Calu3 (cell line): ENCODE measurements at regions not wholly inside any gene's neighbourhood (a gene's known extent, or its start where the extent isn't known, plus 50 kb on each side); places are given as distances from the start of the nearest gene placed in this dataset.
"Not testable (repeated sequence)": the region's sequence is repeated elsewhere in the genome, so short reads cannot be mapped to it uniquely, and the experiment has no call there.

Experiments
- BruUV-seq: library from RNA; stranded (reverse); fragments of 400-500 nt; replicated peaks from 2 replicates; lab custom pipeline; 2021; lab: Mats Ljungman, UMichigan
- CTCF ChIA-PET: fragments of 300-600 bp; sonication (Branson Sonifier 250); formaldehyde crosslinking; loops from one replicate; lab custom pipeline; 2022; ENCODE audit warnings: antibody characterized with exemption; lab: Charles Lee
- DNase-seq: peaks from one replicate; pipeline ENCODE4 v3.0.0; 2022
- H3K27ac Mint-ChIP-seq: one replicate; pipeline ENCODE4 v1.8.0; 2022; ENCODE audit warnings: mixed read lengths; ENCODE audit not compliant: unreplicated experiment
- H3K27me3 Mint-ChIP-seq: one replicate; pipeline ENCODE4 v1.8.0; 2022; ENCODE audit warnings: mixed read lengths; ENCODE audit not compliant: unreplicated experiment
- H3K36me3 Mint-ChIP-seq: one replicate; pipeline ENCODE4 v1.8.0; 2022; ENCODE audit warnings: mild to moderate bottlenecking, moderate library complexity, mixed read lengths; ENCODE audit not compliant: insufficient read depth, unreplicated experiment
- H3K4me1 Mint-ChIP-seq: one replicate; pipeline ENCODE4 v1.8.0; 2022; ENCODE audit warnings: mild to moderate bottlenecking, low read depth, mixed read lengths; ENCODE audit not compliant: unreplicated experiment
- H3K4me3 Mint-ChIP-seq: one replicate; pipeline ENCODE4 v1.8.0; 2022; ENCODE audit warnings: mild to moderate bottlenecking, low read depth, moderate library complexity, mixed read lengths; ENCODE audit not compliant: unreplicated experiment
- H3K9me3 Mint-ChIP-seq: one replicate; pipeline ENCODE4 v1.8.0; 2022; ENCODE audit warnings: low read depth, mixed read lengths; ENCODE audit not compliant: unreplicated experiment
- intact Hi-C: fragments of 100-400 bp; cut with micrococcal nuclease; formaldehyde crosslinking; loops from one replicate; pipeline ENCODE4 v1.10.0; 2022; ENCODE audit not compliant: unreplicated experiment
- TF ChIP-seq, protein P1 (sequence below): fragments of 200-600 bp; IDR thresholded peaks from one replicate; pipeline ENCODE4 v1.8.0; 2022; ENCODE audit warnings: antibody characterized with exemption; ENCODE audit not compliant: unreplicated experiment

DNA sequence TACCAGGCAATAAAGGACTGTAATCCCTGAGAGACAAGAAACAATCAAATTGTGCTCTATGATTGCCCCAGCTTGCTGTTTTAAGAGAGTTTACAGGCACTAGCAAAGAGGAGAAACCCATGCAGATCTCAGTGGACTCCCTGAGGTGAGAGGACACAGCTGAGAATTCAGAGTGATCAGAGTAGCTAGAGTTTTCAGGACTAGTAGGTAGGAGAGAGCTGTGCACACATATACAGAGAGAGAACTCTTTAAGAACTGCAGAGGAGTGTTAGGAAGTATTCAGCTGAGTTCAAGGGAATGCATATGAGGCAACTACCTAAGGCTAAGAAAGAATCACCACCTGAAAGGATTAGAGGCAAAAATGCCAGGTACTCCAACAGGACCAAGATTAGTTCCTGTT lies 904.8 kb downstream of the CDH8 start:
- H3K4me3 Mint-ChIP-seq, result no peak overlapping the region
- no TSS peak for BruUV-seq
- DNase-seq, result no peak
- H3K4me1 Mint-ChIP-seq, result no peaks in the 10 kb centered on the region
- intact Hi-C loops, result no loop called here
- no peak overlapping the region for H3K27ac Mint-ChIP-seq
- TF ChIP-seq, protein P1, sequence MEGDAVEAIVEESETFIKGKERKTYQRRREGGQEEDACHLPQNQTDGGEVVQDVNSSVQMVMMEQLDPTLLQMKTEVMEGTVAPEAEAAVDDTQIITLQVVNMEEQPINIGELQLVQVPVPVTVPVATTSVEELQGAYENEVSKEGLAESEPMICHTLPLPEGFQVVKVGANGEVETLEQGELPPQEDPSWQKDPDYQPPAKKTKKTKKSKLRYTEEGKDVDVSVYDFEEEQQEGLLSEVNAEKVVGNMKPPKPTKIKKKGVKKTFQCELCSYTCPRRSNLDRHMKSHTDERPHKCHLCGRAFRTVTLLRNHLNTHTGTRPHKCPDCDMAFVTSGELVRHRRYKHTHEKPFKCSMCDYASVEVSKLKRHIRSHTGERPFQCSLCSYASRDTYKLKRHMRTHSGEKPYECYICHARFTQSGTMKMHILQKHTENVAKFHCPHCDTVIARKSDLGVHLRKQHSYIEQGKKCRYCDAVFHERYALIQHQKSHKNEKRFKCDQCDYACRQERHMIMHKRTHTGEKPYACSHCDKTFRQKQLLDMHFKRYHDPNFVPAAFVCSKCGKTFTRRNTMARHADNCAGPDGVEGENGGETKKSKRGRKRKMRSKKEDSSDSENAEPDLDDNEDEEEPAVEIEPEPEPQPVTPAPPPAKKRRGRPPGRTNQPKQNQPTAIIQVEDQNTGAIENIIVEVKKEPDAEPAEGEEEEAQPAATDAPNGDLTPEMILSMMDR, result no peak
- H3K9me3 Mint-ChIP-seq, result peaks cover 16% of the 10 kb centered on the region
- CTCF ChIA-PET, result no interaction called here
- H3K27me3 Mint-ChIP-seq, result no peaks in the 10 kb centered on the region
- H3K36me3 Mint-ChIP-seq, result no peaks in the 10 kb centered on the region

DNA sequence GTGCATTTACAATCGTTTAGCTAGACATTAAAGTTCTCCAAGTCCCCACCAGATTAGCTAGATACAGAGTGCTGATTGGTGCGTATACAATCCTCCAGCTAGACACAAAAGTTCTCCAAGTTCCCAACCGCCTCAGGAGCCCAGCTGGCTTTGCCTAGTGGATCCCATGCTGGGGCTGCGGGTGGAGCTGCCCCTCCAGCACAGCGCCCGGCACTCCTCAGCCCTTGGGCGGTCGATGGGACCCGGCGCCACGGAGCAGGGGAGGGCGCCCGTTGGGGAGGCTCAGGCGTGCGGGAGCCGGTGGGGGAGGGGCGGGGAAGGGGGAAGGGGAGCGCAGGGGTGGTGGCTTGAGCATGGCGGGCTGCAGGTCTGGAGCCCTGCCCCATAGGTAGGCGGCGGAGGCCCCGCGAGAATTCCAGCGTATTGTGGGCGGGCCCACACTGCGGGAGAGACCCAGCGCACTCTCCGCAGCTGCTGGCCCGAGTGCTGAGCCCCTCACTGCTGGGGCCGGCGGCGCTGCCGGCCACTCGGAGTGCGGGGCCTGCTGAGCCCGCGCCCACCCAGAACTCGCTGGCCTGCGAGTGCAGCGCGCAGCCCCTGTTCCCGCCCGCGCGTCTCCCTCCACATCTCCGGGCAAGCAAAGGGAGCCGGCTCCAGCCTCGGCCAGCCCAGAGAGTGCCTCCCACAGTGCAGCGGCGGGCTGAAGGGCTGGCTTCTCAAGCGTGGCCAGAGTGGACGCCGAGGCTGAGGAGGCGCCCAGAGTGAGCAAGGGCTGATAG lies 907.5 kb downstream of the CDH8 start:
- Mint-ChIP-seq H3K9me3 (peaks cover 18% of the 10 kb centered on the region), H3K4me1 (no peaks in the 10 kb centered on the region), H3K36me3 (no peaks in the 10 kb centered on the region), H3K4me3 (no peak overlapping the region), H3K27ac (no peak overlapping the region), H3K27me3 (no peaks in the 10 kb centered on the region)
- BruUV-seq, result no TSS peak
- CTCF ChIA-PET, result no interaction called here
- intact Hi-C loops, result no loop called here
- no peak for DNase-seq
- TF ChIP-seq, protein P1, result no peak

DNA sequence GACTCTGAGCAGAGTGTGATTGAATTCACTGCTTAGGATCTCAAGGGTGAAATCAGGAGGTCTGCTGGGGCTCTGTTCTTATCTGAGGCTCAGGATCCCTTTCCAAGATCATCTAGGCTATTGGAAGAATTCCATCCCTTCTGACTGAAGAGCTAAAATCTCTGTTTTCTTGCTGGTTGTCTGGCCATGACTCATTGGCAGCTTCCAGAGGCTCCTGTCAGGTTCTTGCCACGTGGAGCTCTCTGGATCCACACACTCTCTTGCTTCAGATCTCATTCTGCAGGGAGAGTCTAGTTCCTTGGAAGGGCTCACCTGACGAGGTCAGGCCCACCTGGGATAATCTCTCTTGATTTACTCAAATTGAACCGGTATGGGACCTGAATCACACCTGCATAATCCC lies 930.7 kb downstream of the CDH8 start:
- Mint-ChIP-seq H3K27ac (no peak overlapping the region), H3K27me3 (no peaks in the 10 kb centered on the region), H3K36me3 (no peaks in the 10 kb centered on the region), H3K9me3 (peaks cover 6% of the 10 kb centered on the region), H3K4me3 (no peak overlapping the region), H3K4me1 (no peaks in the 10 kb centered on the region)
- TF ChIP-seq, protein P1, result no peak
- no TSS peak for BruUV-seq
- DNase-seq, result no peak
- CTCF ChIA-PET, result no interaction called here
- intact Hi-C loops, result no loop called here

DNA sequence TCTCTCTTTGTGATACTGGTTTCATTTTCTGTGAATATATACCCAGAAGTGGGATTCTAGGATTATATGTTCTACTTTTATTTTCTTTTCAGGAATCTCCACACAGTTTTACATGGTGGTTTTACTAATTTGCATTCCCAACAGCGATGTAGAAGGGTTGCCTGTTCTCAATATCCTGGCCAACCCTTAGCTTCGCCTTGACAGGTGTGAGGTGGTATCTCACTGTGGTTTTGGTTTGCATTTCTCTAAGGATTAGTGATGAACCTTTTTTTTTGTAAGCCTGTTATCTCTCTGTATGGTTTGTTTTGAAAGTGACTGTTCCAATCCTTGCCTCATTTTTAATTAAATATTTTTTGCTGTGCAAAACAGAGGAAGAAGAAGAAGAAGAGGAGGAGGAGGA lies 937.7 kb downstream of the CDH8 start:
- H3K27ac Mint-ChIP-seq, result no peak overlapping the region
- H3K4me1 Mint-ChIP-seq, result no peaks in the 10 kb centered on the region
- H3K4me3 Mint-ChIP-seq, result no peak overlapping the region
- intact Hi-C loops, result no loop called here
- no peaks in the 10 kb centered on the region for H3K36me3 Mint-ChIP-seq
- H3K9me3 Mint-ChIP-seq, result peaks cover 17% of the 10 kb centered on the region
- no peaks in the 10 kb centered on the region for H3K27me3 Mint-ChIP-seq
- CTCF ChIA-PET, result no interaction called here
- BruUV-seq, result no TSS peak
- DNase-seq, result no peak
- TF ChIP-seq, protein P1, result no peak

DNA sequence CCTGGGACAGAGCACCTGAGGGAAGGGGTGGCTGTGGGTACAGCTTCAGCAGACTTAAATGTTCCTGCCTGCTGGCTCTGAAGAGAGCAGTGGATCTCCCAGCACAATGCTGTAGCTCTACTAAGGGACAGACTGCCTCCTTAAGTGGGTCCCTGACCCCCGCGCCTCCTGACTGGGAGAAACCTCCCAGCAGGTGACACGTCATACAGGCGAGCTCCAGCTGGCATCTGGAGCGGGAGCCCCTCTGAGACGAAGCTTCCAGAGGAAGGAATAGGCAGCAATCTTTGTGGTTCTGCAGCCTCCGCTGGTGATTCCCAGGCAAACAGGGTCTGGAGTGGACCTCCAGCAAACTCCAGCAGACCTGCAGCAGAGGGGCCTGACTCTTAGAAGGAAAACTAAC lies 944.9 kb downstream of the CDH8 start:
- H3K27ac Mint-ChIP-seq, DNase-seq, H3K27me3 Mint-ChIP-seq, BruUV-seq, H3K36me3 Mint-ChIP-seq, H3K4me1 Mint-ChIP-seq, CTCF ChIA-PET, intact Hi-C loops, H3K4me3 Mint-ChIP-seq: not testable (repeated sequence)
- peaks cover 19% of the 10 kb centered on the region for H3K9me3 Mint-ChIP-seq
